PC-9 (cell line): ENCODE measurements at regions not wholly inside any gene's neighbourhood (a gene's known extent, or its start where the extent isn't known, plus 50 kb on each side); places are given as distances from the start of the nearest gene placed in this dataset.

ENCODE experiments used
- BruUV-seq: library from RNA; stranded (reverse); fragments of 400-500 nt; replicated peaks from 2 replicates; lab custom pipeline; 2021; lab: Mats Ljungman, UMichigan
- CTCF ChIA-PET: fragments of 300-600 bp; sonication (Branson Sonifier 250); formaldehyde crosslinking; loops from one replicate; lab custom pipeline; 2022; ENCODE audit warnings: antibody characterized with exemption; lab: Charles Lee
- POLR2A ChIA-PET: fragments of 300-600 bp; sonication (Branson Sonifier 250); formaldehyde crosslinking; loops from one replicate; lab custom pipeline; 2022; ENCODE audit warnings: antibody characterized with exemption; ENCODE audit not compliant: unreplicated experiment; lab: Charles Lee
- DNase-seq, 2 experiments: peaks; one replicate each; pipeline versions ENCODE4 v3.0.0 to v3.0.0-alpha.2; 2015 to 2022; ENCODE audit warnings: mixed read lengths in 1 of 2
- H2AFZ ChIP-seq: fragments of 200-600 bp; sonication (generic); 2 replicates; pipeline ENCODE4 v1.8.1; 2017; ENCODE audit warnings: antibody characterized with exemption
- H3F3A ChIP-seq: fragments of 200-600 bp; sonication (generic); 2 replicates; pipeline ENCODE4 v1.8.1; 2017; ENCODE audit warnings: antibody characterized with exemption, mild to moderate bottlenecking, low read depth; ENCODE audit not compliant: insufficient read depth
- H3K27ac ChIP-seq: fragments of 200-600 bp; sonication (generic); 2 replicates; pipeline ENCODE4 v1.6.1; 2016; ENCODE audit warnings: mixed run types
- H3K27me3 ChIP-seq: fragments of 200-600 bp; sonication (generic); 2 replicates; pipeline ENCODE4 v1.6.1; 2016; ENCODE audit warnings: low read depth, mixed run types; ENCODE audit not compliant: insufficient read depth
- H3K36me3 ChIP-seq: fragments of 200-600 bp; sonication (generic); 2 replicates; pipeline ENCODE4 v1.6.1; 2016; ENCODE audit warnings: low read depth, mixed run types
- H3K4me1 ChIP-seq: fragments of 200-600 bp; sonication (generic); replicated peaks from 2 replicates; pipeline ENCODE4 v1.6.1; 2016; ENCODE audit warnings: mixed run types; ENCODE audit not compliant: insufficient read depth
- H3K4me2 ChIP-seq: fragments of 200-600 bp; sonication (generic); 2 replicates; pipeline ENCODE4 v1.6.1; 2017; ENCODE audit warnings: mixed run types
- H3K4me3 ChIP-seq: fragments of 200-600 bp; sonication (generic); 2 replicates; pipeline ENCODE4 v1.6.1; 2016; ENCODE audit warnings: mixed run types
- H3K79me2 ChIP-seq: fragments of 200-600 bp; sonication (generic); 2 replicates; pipeline ENCODE4 v1.6.1; 2017; ENCODE audit warnings: low read depth, mixed run types
- H3K9me2 ChIP-seq: fragments of 200-600 bp; sonication (generic); 2 replicates; pipeline ENCODE4 v1.8.1; 2017; ENCODE audit warnings: mild to moderate bottlenecking; ENCODE audit not compliant: insufficient read depth
- H3K9me3 ChIP-seq: fragments of 200-600 bp; sonication (generic); 2 replicates; pipeline ENCODE4 v1.8.1; 2016; ENCODE audit warnings: low read depth; ENCODE audit not compliant: insufficient read depth
- H4K20me1 ChIP-seq: fragments of 200-600 bp; sonication (generic); 2 replicates; pipeline ENCODE4 v1.8.1; 2017; ENCODE audit not compliant: insufficient read depth
- CTCF ChIP-seq: fragments of 200-600 bp; sonication (generic); conservative IDR thresholded peaks from 2 replicates; pipeline ENCODE4 v1.6.1; 2017; ENCODE audit warnings: mixed run types, antibody characterized with exemption, mild to moderate bottlenecking, moderate library complexity
- EZH2 ChIP-seq: fragments of 200-600 bp; sonication (generic); IDR thresholded peaks from 2 replicates; pipeline ENCODE4 v1.8.0; 2017; ENCODE audit warnings: antibody characterized with exemption, low read depth
- intact Hi-C: fragments of 100-400 bp; cut with micrococcal nuclease; formaldehyde crosslinking; loops from one replicate; pipeline ENCODE4 v1.10.0; 2022; ENCODE audit not compliant: unreplicated experiment

GRCh38 chr13:83281654-83282053, 600.6 kb downstream of the SLITRK1 start:
- H3K9me2 ChIP-seq, result no peaks in the 10 kb centered on the region
- no peak overlapping the region for H3K4me3 ChIP-seq
- H3F3A ChIP-seq, result no peaks in the 10 kb centered on the region
- H3K9me3 ChIP-seq, result no peaks in the 10 kb centered on the region
- H3K36me3 ChIP-seq, result no peaks in the 10 kb centered on the region
- POLR2A ChIA-PET, result no interaction called here
- no peaks in the 10 kb centered on the region for H3K79me2 ChIP-seq
- no peak overlapping the region for H3K27ac ChIP-seq
- intact Hi-C loops, result no loop called here
- no peaks in the 10 kb centered on the region for H3K4me1 ChIP-seq
- H3K27me3 ChIP-seq, result no peaks in the 10 kb centered on the region
- no peaks in the 10 kb centered on the region for H4K20me1 ChIP-seq
- TF ChIP-seq EZH2 (no peak), CTCF (no peak)
- CTCF ChIA-PET, result no interaction called here
- no TSS peak for BruUV-seq
- H3K4me2 ChIP-seq, result no peak overlapping the region
- no peak overlapping the region for H2AFZ ChIP-seq
- no peak for DNase-seq

GRCh38 chr13:83274679-83275078, 607.6 kb downstream of the SLITRK1 start:
- Histone ChIP-seq H3K27ac (no peak overlapping the region), H3K4me2 (no peak overlapping the region), H3K79me2 (no peaks in the 10 kb centered on the region), H3K27me3 (no peaks in the 10 kb centered on the region), H3K4me3 (no peak overlapping the region), H3F3A (no peaks in the 10 kb centered on the region), H4K20me1 (no peaks in the 10 kb centered on the region), H3K4me1 (no peaks in the 10 kb centered on the region), H3K9me3 (no peaks in the 10 kb centered on the region), H3K36me3 (no peaks in the 10 kb centered on the region), H3K9me2 (no peaks in the 10 kb centered on the region), H2AFZ (no peak overlapping the region)
- POLR2A ChIA-PET, result no interaction called here
- no peak for TF ChIP-seq CTCF
- no peak for TF ChIP-seq EZH2
- intact Hi-C loops, result no loop called here
- CTCF ChIA-PET, result no interaction called here
- no TSS peak for BruUV-seq
- no peak for DNase-seq

GRCh38 chr13:83272652-83273240, 609.5 kb downstream of the SLITRK1 start:
- no peaks in the 10 kb centered on the region for H3K9me3 ChIP-seq
- no peaks in the 10 kb centered on the region for H4K20me1 ChIP-seq
- no peak overlapping the region for H3K4me3 ChIP-seq
- H3K4me1 ChIP-seq, result no peaks in the 10 kb centered on the region
- no peak overlapping the region for H2AFZ ChIP-seq
- no peaks in the 10 kb centered on the region for H3K9me2 ChIP-seq
- no peaks in the 10 kb centered on the region for H3K79me2 ChIP-seq
- H3K4me2 ChIP-seq, result no peak overlapping the region
- intact Hi-C loops, result no loop called here
- DNase-seq, result no peak
- CTCF ChIA-PET, result no interaction called here
- BruUV-seq, result no TSS peak
- no peaks in the 10 kb centered on the region for H3F3A ChIP-seq
- H3K27me3 ChIP-seq, result no peaks in the 10 kb centered on the region
- no peak for TF ChIP-seq EZH2
- no peak for TF ChIP-seq CTCF
- no peaks in the 10 kb centered on the region for H3K36me3 ChIP-seq
- H3K27ac ChIP-seq, result no peak overlapping the region
- POLR2A ChIA-PET, result no interaction called here
